Central memory CD8-positive, alpha-beta T cell (primary cell): ENCODE measurements at regions not wholly inside any gene's neighbourhood (a gene's known extent, or its start where the extent isn't known, plus 50 kb on each side); places are given as distances from the start of the nearest gene placed in this dataset.

Experiments used
- ATAC-seq: fragments of 150-1000 bp; cut with Tn5 transposase; replicated peaks from 2 replicates; pipeline ENCODE4 v1.10.0; 2022; ENCODE audit warnings: mild to moderate bottlenecking, moderate FRiP score, moderate number of reproducible peaks; ENCODE audit not compliant: poor library complexity, severe bottlenecking; ENCODE audit errors: extremely low read depth
- DNase-seq, 2 donors: peaks; one replicate each; pipeline ENCODE4 v3.0.0; 2021; ENCODE audit warnings: low spot score in 2 of 2
- H3K27ac Mint-ChIP-seq: one replicate; pipeline ENCODE4 v1.8.0; 2022; ENCODE audit warnings: low read depth, mild to moderate bottlenecking, moderate library complexity, mixed read lengths
- H3K27me3 Mint-ChIP-seq: one replicate; pipeline ENCODE4 v1.8.0; 2022; ENCODE audit warnings: mixed read lengths
- H3K36me3 Mint-ChIP-seq: one replicate; pipeline ENCODE4 v1.8.0; 2022; ENCODE audit warnings: mild to moderate bottlenecking, moderate library complexity, mixed read lengths; ENCODE audit not compliant: insufficient read depth
- H3K4me1 Mint-ChIP-seq: one replicate; pipeline ENCODE4 v1.8.0; 2022; ENCODE audit warnings: mixed read lengths
- H3K4me3 Mint-ChIP-seq: one replicate; pipeline ENCODE4 v1.8.0; 2022; ENCODE audit warnings: mild to moderate bottlenecking, moderate library complexity, mixed read lengths
- H3K9me3 Mint-ChIP-seq: one replicate; pipeline ENCODE4 v1.8.0; 2022; ENCODE audit warnings: mixed read lengths

DNA sequence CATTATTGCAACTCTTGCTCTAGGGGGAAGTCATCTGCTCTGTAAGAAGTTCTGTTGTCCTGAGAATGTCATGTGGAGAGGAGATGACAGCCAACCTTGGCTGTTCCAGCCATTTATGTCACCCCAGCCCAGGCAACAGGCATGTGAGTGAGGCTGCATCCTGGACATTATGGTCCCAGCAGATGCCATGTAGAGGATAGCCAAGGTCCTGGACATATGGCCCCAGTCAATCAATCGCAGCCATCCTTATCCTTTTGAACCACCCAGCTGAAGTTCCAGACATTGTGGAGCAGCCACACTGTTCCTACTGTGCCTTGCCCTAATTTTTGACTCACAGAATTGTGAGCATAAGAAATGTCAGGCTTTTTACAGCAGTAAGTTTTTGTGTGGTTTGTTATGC, 84.9 kb downstream of the AVPR1A start:
- no peak for DNase-seq
- Mint-ChIP-seq H3K27me3 (peaks cover 9% of the 10 kb centered on the region), H3K4me3 (no peak overlapping the region), H3K36me3 (no peaks in the 10 kb centered on the region), H3K9me3 (no peaks in the 10 kb centered on the region), H3K4me1 (no peaks in the 10 kb centered on the region), H3K27ac (no peak overlapping the region)
- ATAC-seq: no peak

DNA sequence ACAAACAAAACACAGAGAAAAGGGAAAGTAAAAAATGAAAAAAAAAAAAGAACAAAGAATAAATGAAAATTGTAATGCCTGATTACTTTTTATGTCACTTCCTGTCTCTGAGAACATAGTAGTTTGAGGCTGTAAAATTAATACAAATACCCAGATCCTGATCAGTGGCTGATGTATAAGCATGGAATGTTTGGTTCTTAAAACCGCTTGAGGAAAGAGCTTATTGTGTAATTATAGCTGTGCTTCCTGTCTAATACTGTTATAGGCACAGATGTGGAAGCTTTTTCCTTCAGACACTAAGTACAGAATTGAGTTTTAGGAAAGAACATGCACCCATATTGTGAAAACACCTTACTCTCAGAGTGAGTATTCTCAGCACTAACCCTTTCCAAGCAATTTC, 86.9 kb downstream of the AVPR1A start:
- Mint-ChIP-seq H3K4me1 (no peaks in the 10 kb centered on the region), H3K27ac (no peak overlapping the region), H3K9me3 (no peaks in the 10 kb centered on the region), H3K36me3 (no peaks in the 10 kb centered on the region), H3K4me3 (no peak overlapping the region), H3K27me3 (peaks cover 17% of the 10 kb centered on the region)
- DNase-seq (no peak), ATAC-seq (no peak)

DNA sequence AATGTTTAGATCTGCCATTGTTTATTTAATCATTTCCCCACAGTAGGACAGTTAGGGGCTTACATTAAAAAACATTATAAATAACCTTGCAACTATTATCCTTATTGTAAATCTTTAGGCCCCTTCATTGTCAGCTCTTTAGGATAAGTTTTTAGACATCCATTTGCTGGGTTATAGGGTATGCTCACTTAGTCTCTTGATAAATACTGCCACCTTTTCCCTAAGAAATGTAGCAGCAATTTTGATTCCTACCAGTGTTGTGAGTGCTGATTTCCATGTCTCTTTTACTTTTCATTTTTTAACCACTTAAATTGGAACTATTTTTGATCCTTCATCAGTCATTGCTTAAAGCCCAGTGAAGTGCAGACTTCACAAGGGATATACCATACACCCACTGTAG, 94.4 kb downstream of the AVPR1A start:
- Mint-ChIP-seq H3K4me3 (no peak overlapping the region), H3K27me3 (peaks cover 13% of the 10 kb centered on the region), H3K9me3 (no peaks in the 10 kb centered on the region), H3K27ac (no peak overlapping the region), H3K36me3 (no peaks in the 10 kb centered on the region), H3K4me1 (no peaks in the 10 kb centered on the region)
- ATAC-seq: no peak
- DNase-seq: no peak

DNA sequence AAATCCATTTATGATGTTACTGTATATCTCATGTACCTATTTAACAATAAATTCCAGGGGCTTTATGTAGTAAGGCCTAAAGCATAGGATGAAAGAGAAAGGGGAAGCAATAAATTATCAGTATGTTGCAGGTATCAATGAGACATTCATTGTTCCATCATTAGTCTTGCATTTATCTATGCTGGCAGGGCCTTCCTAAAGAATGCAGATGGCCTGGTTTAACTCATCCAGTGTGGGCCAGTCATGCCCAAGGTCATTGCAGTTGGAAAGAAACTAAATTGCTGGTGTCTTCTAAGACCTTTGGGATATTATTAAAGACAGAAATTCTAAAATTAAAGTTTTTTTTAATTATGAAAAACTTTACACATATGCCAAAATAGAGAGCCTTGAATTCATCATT, 98.3 kb downstream of the AVPR1A start:
- Mint-ChIP-seq H3K36me3 (no peaks in the 10 kb centered on the region), H3K4me3 (no peak overlapping the region), H3K27me3 (no peaks in the 10 kb centered on the region), H3K4me1 (no peaks in the 10 kb centered on the region), H3K9me3 (no peaks in the 10 kb centered on the region), H3K27ac (no peak overlapping the region)
- ATAC-seq (no peak), DNase-seq (no peak)

DNA sequence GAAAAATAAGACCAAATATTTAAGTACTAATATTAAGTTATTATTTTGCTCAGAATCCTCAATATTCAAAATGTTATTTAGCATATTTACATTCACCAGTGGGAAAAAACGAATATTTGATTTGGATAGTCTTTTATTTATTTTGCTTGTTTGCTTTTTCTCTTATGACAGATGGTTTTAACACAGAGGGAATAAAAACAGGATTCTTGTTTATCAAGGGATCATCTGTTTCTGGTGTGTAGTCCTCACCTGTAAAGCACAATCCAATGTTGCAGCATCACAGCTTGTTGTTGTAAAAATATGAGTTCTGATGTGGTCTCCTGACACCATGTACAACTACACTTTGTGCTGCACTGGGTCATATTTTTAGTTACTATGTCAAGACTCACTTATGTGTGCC, 103.9 kb downstream of the AVPR1A start:
- no peaks in the 10 kb centered on the region for H3K4me1 Mint-ChIP-seq
- no peak for DNase-seq
- no peaks in the 10 kb centered on the region for H3K27me3 Mint-ChIP-seq
- no peaks in the 10 kb centered on the region for H3K36me3 Mint-ChIP-seq
- no peak overlapping the region for H3K4me3 Mint-ChIP-seq
- H3K27ac Mint-ChIP-seq: no peak overlapping the region
- no peak for ATAC-seq
- no peaks in the 10 kb centered on the region for H3K9me3 Mint-ChIP-seq

DNA sequence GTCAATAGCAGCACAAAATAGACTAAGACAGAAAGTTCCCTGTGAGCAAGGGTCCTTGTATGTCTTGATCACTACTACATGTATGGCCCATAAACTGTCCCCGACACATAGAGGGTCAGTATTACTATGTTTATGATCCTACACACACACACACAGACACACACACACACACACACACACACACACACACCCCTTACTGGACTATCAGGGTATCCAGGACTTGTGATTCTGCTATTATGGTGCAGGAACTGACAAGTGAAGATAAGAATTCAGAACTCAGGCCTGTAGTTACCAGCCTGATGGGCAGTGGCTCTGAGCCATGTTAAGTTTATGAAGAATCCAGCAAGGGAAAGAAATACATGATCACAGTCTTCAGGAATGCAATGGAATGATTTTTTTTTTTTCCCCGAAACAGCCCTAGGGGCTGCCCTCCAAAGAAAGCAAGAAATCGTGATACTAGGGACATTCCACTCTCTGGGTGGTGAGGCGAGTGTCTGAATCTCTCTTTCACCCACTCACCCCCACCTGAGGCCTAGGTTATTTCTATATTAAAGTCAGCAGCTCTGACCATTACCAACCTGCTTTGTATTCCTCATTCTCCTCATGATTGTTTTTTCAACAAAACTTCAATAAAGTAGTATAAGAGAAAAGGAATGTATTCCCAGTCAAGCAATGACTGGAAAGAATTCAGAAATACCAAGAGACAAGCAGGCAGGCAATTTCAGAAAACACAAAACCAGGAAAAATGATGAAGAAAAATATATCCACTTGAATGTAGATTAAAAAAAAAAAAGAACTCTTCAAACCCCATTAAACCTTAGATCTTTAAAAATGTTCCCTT, 105.8 kb downstream of the AVPR1A start:
- Mint-ChIP-seq H3K36me3 (no peaks in the 10 kb centered on the region), H3K9me3 (no peaks in the 10 kb centered on the region), H3K4me3 (no peak overlapping the region), H3K4me1 (no peaks in the 10 kb centered on the region), H3K27me3 (no peaks in the 10 kb centered on the region), H3K27ac (no peak overlapping the region)
- no peak for ATAC-seq
- DNase-seq: no peak

DNA sequence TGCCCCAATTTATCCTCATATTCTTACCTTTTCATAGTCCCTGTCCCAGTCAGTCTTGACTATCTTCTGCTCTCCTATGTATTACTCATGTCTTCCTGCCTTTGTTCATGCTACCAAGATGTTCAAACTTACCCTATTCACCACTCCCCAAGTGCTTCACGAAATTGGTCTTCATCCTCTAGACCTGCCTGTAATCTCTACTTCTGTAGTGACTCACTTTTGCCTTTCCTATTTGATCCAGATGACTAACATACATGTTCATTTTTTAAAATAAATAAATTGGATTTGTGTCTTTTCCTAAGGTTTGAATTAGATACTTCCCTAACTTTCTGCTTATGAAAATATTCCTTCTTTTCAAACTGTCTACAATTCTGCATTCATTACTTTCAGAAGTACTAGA, 107.7 kb upstream of the PPM1H start:
- no peaks in the 10 kb centered on the region for H3K9me3 Mint-ChIP-seq
- ATAC-seq (no peak), DNase-seq (no peak)
- H3K27ac Mint-ChIP-seq: no peak overlapping the region
- no peak overlapping the region for H3K4me3 Mint-ChIP-seq
- no peaks in the 10 kb centered on the region for H3K36me3 Mint-ChIP-seq
- H3K27me3 Mint-ChIP-seq: no peaks in the 10 kb centered on the region
- no peaks in the 10 kb centered on the region for H3K4me1 Mint-ChIP-seq

DNA sequence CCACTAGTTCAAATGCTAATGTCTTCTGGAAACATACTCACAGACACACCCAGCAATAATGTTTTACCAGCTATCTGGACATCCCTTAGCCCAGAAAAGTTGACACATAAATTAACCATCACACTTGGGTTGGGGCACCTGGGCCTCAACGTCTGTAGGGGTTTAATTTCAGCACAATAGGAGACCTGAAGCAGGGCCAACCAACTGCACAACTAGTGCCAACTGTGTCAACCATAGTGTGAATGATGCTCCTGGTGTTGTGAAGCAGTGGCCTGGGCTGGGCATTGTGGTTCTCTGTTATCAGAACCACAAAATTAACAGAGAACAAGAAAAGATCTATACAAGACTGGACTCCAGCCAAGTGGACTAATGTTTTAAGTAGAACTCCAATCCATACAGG, 106.7 kb upstream of the PPM1H start:
- Mint-ChIP-seq H3K27me3 (no peaks in the 10 kb centered on the region), H3K36me3 (no peaks in the 10 kb centered on the region), H3K9me3 (no peaks in the 10 kb centered on the region), H3K4me3 (no peak overlapping the region), H3K4me1 (no peaks in the 10 kb centered on the region), H3K27ac (no peak overlapping the region)
- ATAC-seq (no peak), DNase-seq (no peak)

DNA sequence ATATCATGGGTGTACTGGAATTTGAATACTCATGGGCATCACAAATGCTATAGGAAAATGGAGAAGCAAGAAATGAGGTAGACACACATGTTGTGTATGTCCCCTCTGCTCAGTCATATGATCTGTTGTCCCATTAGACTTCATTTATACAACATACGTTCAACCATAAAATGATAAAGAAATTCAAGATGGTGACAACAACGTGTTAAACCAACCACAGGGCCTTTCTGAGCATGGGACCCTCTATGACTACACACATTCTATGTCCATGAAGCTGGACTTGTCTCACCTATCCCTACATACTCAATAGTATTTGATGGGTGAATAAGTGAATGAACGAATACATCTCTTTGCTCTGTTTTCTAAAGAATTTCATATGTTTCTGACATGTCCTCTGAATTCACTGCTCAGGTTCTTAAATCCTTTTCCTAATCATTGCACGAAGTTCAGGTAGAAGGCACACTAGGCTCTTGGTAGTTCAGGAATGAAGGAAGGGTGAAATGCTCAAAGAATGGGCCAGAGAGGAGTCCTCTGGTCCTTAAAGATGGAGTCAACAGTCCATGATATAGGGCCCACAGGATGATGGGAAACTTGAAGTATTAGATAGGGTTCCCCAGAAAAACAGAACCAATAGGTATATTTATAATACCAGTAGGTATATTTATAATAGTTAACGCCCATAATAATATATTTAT, 105.7 kb upstream of the PPM1H start:
- Mint-ChIP-seq H3K27ac (no peak overlapping the region), H3K36me3 (no peaks in the 10 kb centered on the region), H3K9me3 (no peaks in the 10 kb centered on the region), H3K4me3 (no peak overlapping the region), H3K4me1 (no peaks in the 10 kb centered on the region), H3K27me3 (no peaks in the 10 kb centered on the region)
- no peak for DNase-seq
- no peak for ATAC-seq

DNA sequence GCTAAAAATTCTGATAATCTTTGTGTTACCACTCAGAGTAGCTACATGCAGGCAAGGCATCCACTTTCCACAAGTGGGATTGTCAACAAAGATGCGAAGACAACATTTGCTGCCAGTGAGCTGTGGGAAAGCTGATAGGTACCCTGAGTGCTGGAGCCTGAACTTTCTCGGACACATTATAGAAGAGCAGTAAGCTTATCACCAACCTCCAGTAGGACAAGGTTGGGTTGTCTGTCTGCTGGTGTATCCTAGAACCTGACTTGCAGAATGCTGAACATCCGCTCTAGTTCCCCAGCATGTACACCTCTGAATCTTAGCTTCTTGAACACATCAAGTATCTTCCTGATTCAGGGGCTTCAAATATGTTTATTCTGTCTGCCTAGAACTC, 103.8 kb upstream of the PPM1H start:
- Mint-ChIP-seq H3K4me3 (no peak overlapping the region), H3K27me3 (no peaks in the 10 kb centered on the region), H3K36me3 (no peaks in the 10 kb centered on the region), H3K9me3 (no peaks in the 10 kb centered on the region), H3K4me1 (no peaks in the 10 kb centered on the region), H3K27ac (no peak overlapping the region)
- no peak for DNase-seq
- ATAC-seq: no peak

DNA sequence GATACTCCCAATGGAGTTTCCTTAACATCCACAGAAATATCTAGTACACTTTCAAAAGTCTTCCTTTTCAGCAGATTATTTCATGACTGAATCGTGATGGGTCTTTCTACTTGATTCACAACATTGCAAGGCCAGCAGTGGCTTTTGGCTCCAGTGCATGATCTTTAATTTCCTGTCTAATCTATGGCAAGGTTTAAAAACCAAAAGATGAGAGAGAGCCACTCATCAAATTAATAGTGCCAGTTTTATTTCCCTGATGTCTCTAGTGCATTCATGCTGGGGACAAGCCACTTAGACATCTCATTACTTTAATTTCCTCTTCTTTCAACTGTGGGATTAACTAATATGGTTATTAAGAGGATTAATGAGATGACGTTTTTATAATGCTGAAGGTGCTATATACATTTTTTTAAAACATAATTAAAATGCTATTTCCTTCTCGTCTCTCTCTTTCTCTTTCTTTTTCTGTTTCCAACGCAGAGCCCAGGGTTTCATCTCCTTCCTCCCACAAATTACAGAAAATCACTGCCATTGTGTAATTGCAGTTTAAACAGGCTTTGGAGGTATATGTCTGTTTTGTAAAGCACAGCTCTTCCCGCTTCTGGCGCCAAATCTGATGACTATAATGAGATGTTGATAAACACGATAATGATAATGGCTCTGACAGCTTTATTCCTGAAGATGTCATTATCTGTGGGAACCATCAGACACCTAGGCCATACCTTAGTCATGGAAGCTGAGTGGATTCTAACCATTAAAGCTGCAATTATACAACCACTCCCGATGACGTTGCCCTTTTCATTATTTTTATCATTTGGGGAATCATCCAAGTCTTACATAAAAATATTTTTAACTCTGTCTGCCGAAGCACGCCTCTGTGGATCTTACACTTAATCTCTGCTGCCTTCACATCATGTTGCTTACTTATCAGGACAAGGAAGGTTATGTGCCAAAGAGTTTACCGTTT, 103.1 kb upstream of the PPM1H start:
- ATAC-seq: no peak
- H3K27ac Mint-ChIP-seq: peak overlapping the region; percentile 17
- no peak overlapping the region for H3K4me3 Mint-ChIP-seq
- H3K27me3 Mint-ChIP-seq: peaks cover 6% of the 10 kb centered on the region
- H3K4me1 Mint-ChIP-seq: no peaks in the 10 kb centered on the region
- no peak for DNase-seq
- H3K36me3 Mint-ChIP-seq: no peaks in the 10 kb centered on the region
- no peaks in the 10 kb centered on the region for H3K9me3 Mint-ChIP-seq

DNA sequence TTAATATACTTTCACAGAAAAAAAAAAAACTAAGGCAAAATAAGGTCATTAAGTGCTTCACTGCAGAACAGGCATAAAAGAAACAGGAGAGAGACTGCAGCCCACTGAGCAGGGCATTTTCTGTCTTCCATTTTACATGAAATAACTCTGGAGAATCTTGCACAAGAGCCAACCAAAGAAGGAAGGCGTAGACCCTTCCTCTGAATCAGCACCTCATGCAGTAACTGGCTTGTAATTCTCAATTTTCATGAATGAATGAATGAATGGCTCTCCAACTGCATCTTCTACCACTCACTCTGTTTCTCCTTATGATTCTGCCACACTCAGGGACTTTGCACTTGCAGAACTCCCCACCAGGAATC, 102.0 kb upstream of the PPM1H start:
- H3K27me3 Mint-ChIP-seq: peaks cover 7% of the 10 kb centered on the region
- ATAC-seq (no peak), DNase-seq (no peak)
- H3K4me3 Mint-ChIP-seq: no peak overlapping the region
- no peaks in the 10 kb centered on the region for H3K4me1 Mint-ChIP-seq
- H3K9me3 Mint-ChIP-seq: no peaks in the 10 kb centered on the region
- H3K36me3 Mint-ChIP-seq: no peaks in the 10 kb centered on the region
- H3K27ac Mint-ChIP-seq: peak overlapping the region; percentile 17
